ENCODE measurements at regions not wholly inside any gene's neighbourhood (a gene's known extent, or its start where the extent isn't known, plus 50 kb on each side); places are given as distances from the start of the nearest gene placed in this dataset.
"Not testable (repeated sequence)": the region's sequence is repeated elsewhere in the genome, so short reads cannot be mapped to it uniquely, and the experiment has no call there.

- TF ChIP-seq POLR2A (IDR thresholded peaks at IDR 0.05; ENCODE audit: low read depth, low read length); TAF1 (IDR thresholded peaks at IDR 0.05; ENCODE audit: borderline replicate concordance, low read depth, low read length); POLR2AphosphoS5 (IDR thresholded peaks at IDR 0.05; ENCODE audit: low read depth, low read length): not testable (repeated sequence)
Observed at GRCh38 chr6:27008613-27009012, 238.9 kb upstream of the PRSS16 start.

Measured in GM12892 (cell line).